NCI-H345 (cell line): ENCODE measurements at regions not wholly inside any gene's neighbourhood (a gene's known extent, or its start where the extent isn't known, plus 50 kb on each side); places are given as distances from the start of the nearest gene placed in this dataset.

Source experiments
- DNase-seq: peaks from one replicate; lab custom pipeline; 2025; lab: John Stamatoyannopoulos, UW

DNA sequence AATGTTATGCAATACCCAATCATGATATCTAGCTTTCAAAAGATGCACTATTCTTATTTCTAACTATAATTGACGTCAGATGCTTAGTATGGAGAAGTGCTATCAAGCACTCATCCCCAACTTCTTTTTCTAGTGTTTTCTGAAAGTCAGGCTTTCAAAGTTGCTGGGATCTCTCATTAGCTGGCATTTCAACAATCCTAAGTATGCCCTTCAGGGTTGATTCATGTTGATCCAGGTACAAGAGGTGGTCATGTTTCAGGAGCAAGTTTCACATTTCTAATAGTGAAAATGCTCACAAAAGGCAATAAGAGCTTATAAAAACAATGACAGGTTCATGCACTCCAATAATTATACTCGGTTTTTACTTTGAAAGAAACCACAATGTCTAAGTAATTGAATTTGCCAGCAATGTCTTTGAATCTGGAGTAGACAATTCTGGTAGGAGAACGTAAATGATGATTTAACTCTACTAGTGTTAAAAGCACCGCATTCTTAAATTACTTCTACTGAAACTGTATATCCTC is 193.7 kb upstream of the KHDRBS2 start:
- no peak for DNase-seq

DNA sequence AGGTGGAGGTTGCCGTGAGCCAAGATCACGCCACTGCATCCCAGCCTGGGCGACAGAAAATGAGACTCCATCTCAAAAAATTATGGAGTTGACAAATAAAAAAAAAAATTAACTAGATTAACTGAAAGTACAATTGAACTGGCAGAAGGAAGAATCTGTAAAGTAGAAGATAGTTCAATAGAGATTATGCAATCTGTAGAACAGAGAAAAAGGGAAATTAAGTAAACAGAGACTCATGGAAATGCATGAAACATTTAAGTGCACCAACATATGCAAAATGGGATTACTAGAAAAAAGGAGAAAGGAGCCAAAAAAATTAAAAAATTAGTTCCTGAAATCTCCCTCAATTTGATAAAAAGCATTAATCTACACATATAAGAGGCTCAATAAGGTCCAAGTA is 188.8 kb upstream of the KHDRBS2 start:
- DNase-seq, result no peak

DNA sequence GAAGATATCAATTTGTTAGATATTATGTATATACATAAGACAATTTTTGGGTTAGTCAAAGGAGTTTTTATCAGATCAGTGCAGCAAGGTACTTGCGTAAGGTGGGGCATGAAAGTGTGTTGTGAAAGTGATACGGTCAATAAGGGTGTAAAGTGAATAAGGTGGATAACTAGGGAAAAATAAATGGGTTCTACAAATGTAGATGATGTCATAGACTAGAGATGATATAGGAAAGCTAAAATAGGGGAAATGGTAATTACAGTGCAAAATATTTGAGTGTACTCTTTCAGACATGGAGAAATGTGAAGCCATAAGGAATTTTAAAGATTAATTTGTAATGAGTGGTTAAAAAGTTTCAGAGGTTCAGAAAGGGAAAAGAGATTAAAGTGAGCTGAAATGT is 180.6 kb upstream of the KHDRBS2 start:
- no peak for DNase-seq

DNA sequence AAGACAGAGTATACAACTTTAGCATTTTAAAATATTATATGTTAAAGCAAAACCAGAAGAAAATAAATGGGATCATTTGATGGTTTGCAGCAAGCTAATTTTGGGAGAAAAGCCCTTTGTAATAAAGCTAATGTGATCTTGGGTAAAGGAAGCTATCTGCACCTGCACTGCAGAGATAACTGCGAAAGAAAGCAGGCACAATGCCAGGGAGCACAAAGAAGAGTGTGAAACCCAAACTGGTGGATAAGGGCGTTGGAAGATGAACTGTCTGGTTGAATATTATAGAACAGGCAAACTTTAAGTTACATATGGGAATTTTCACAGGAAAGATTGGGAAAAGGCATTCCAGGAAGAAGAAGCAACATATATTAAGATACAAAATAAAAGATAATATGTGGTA is 179.2 kb upstream of the KHDRBS2 start:
- no peak for DNase-seq

DNA sequence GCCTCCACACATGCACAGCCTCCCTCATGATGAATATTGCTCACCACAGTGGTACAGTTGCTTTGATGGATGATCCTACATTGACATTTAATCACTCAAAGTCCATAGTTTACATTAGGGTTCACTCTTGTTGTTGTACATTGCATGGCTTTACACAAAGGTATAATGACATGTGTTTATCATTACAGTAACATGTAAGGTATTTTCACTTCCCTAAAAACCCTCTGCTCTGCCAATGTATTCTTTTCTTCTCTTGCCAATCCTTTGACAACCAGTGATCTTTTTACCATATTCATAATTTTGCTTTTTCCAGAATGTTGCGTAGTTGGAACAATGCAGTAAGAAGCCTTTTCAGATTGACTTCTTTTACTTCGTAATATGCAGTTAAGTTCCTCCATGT is 166.6 kb upstream of the KHDRBS2 start:
- no peak for DNase-seq

DNA sequence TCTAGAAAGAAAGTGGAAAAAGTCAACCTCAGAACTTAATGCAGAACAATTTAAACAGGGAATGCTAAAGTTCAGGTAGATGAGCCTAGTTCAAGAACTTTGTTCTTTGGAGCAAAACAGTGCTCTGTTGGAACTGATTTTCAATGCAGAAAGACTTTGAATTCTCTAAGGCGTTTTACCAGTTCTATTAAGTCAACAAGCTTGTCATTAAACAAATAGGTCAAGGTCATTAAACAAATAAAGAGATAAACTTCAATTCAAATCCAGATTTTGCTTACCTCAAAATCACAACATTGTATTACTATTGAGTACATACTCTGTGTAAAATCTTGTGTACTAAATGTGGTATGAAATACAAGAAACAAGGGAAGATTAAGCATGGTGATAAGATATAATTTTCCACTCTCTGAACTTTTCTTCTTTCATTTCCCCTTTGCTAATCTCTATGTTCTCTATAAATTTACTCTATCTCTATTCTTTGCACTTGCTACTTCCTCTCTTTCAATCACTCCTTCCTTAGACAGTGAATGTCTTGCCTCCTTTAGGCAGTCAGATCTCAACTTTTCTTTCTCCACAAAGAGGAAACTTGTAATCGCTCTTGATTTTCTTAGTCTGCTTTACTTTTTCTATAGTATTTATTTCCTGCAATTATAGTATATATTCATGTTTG is 160.8 kb upstream of the KHDRBS2 start:
- no peak for DNase-seq

DNA sequence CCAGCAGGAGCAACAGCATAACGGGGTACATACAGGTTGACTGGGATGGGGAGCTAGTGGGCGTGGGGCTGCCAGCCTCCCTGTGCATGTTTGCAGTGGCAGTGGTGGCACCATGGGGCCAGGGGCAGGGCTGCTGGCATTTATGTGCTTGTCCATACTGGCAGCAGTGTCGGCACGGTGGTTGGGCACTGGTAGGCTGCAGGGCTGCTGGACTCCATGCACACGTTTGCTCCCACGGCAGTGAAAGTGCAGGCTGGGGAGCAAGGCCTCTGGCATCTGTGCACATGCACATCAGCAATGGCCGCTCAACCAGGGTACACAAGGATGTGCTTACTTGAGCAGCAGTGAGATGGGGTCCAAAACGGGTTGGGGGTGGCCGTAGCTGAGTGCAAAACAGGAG is 159.5 kb upstream of the KHDRBS2 start:
- no peak for DNase-seq

GRCh38 chr6:62441182-62441581 is 155.2 kb upstream of the KHDRBS2 start:
- DNase-seq, result no peak

DNA sequence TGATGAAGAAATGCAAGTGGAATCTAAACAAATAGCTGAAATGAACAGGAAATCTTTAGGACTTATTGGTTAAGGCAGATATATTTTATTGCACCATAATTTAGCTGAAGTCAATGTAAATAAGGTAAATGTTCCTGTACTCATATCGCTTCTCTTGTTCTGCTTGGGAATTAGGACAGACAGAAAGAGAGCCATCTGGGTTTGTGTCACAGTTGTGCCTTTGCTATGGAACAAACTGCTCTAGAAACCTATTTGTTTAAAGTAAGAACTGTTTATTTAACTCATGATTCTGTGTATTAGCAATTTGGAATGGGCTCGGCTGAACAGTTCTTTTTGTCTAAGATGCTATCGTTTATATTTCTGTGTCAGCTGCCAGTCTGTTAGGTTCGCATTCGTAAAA is 143.8 kb upstream of the KHDRBS2 start:
- no peak for DNase-seq

- DNase-seq, result no peak
These were observed 114.7 kb upstream of the KHDRBS2 start for GRCh38 chr6:62400521-62401259.

DNA sequence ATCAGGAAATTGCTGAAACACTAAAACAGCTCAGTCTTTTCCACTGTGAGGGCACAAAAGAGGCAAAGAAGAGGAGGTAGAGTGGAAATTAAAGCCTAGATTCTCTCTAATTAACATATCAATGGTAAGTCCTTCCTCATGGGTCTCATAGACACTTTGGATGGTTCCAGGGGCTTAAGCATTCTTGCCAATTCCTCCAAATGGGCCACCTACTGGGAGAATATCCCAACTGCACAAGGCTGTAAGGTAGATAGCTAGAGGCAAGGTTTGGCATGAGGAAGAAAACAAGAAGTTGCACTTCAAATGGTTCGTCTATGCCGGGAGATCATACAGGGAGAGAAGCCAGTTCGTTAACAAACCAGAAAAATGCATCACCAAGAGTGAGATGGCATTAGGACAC is 107.6 kb upstream of the KHDRBS2 start:
- DNase-seq, result no peak

DNA sequence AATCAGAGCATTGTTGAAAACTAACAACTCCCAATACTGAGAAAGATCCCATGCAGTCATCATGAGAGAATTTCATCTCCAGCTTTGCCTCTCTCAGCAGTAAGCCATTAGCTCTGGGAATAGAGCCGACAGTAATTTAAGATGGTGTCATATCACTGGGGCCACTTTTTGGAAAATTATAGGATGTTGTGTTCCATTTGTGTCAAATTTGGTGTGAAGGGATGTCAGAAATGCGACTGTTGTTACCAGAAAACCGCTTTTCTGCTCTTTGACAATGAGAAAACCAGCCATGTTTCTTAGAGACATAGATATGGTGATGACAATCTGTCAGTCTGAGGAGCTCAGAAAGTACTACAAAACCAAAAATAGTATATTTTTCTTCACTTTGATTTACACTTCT is 106.3 kb upstream of the KHDRBS2 start:
- DNase-seq, result no peak

- no peak for DNase-seq
These were observed 105.3 kb upstream of the KHDRBS2 start for GRCh38 chr6:62391358-62391757.

- DNase-seq, result no peak
These were observed 104.4 kb upstream of the KHDRBS2 start for GRCh38 chr6:62390401-62390800.

DNA sequence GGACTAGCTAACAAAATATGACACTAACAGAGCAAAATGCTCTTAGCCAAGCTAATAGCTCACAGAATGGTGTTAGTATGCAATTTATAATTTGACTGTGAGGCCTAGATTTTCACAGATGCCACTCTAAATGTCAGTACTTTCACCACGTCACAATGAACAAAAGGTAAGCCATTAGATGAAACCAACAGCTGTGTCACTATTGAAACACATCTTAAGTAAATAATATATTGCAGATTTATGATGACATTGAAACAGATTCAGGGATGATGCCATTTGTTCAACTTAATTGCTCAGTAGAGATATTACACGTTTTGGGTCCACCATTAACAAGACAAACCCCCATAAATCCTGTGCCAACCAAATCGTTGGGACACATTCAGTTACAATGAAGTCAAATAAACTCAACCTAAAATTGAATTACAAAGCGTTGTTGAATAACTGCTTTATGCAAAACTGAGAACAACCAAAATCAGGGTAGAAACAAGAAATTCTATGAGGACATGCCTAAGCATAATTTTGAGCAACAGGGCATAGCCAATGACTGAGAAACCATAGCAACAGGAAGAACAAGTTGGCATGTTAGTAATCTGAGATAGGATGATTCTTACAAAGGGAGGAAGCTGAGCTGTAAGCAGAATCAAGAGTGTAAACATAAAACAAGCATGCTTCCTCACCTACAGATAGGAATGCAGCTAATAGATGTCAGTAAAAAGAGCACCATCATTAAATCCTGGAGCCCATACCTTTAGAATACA is 85.6 kb upstream of the KHDRBS2 start:
- no peak for DNase-seq

- DNase-seq, result no peak
These were observed 81.6 kb upstream of the KHDRBS2 start for GRCh38 chr6:62367601-62368000.

- no peak for DNase-seq
These were observed 76.1 kb upstream of the KHDRBS2 start for GRCh38 chr6:62362097-62362496.

GRCh38 chr6:62357835-62358234 is 71.8 kb upstream of the KHDRBS2 start:
- no peak for DNase-seq

- no peak for DNase-seq
These were observed 68.2 kb upstream of the KHDRBS2 start for GRCh38 chr6:62354261-62354660.

DNA sequence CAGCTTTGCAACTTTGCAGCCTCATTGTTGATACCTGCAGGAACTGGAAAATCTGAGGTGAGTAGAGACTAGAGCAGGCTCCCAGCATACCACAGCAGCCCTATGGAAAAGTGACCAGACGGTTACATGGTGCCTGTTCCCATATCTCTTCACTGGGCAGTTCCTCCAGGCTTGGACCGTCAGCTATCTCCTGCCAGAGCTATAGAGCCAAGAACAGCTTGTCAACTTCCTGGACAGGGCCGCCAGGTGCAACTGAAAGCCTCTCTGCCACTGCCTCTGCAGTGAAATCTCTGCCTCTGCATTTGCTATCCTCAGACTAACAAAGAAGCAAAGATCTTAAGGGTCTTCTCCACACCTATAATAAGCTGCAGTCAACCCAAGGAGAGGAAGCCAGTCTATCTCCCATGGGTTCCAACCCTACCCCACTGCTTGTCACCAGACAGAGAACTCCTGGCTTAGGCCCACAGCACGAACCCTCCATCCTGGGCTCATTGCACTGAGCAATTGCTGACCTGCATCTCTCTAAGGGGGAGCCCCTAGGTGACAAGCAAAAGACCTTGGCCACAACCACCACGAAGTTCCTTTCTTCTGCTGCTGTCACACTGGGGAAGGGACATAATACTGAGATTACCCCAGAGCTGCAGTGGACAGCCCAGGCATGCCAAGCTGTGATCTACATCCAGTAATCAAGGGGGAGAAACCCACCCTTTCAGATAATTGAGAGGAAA is 60.1 kb upstream of the KHDRBS2 start:
- no peak for DNase-seq

DNA sequence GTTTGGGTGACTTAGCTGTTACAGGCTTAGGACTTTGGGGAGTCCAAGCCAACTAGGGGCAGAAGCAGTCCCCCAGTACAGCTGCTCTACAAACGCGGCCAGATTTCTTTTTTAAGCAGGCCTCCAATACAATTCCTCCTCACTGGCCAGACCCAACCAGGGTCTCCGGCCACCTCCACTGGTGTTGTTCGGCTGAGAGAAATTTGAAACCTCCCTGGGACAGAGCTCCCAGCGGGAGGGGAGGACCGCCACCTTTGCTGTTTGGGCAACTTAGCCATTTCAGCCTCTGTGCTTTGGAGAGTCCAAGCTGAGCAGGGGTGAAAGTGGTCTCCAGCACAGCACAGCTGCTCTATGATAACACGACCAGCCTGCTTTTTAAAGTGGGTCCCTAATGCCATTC is 59.4 kb upstream of the KHDRBS2 start:
- no peak for DNase-seq

- DNase-seq, result no peak
These were observed 58.8 kb upstream of the KHDRBS2 start for GRCh38 chr6:62344850-62345249.
